Omental fat pad (tissue), 3 donors: ENCODE measurements at regions not wholly inside any gene's neighbourhood (a gene's known extent, or its start where the extent isn't known, plus 50 kb on each side); places are given as distances from the start of the nearest gene placed in this dataset.

ENCODE experiments used
- ATAC-seq: fragments of 150-250 bp; one replicate; pipeline ENCODE4 v1.9.1; 2016; ENCODE audit warnings: mild to moderate bottlenecking, moderate library complexity; ENCODE audit not compliant: low FRiP score
- DNase-seq: peaks from one replicate; pipeline ENCODE4 v3.0.0-alpha.2; 2019; ENCODE audit warnings: low spot score
- CTCF ChIP-seq, 3 donors: fragments of 450-650 bp; IDR thresholded peaks; one replicate each; pipeline ENCODE4 v1.5.1; 2016 to 2017; ENCODE audit warnings: antibody characterized with exemption in 3 of 3, mild to moderate bottlenecking in 3 of 3, moderate library complexity in 2 of 3

- ATAC-seq: no peak
- DNase-seq: no peak
- no peak for TF ChIP-seq CTCF (IDR thresholded peaks at IDR 0.05)
These were observed 296.0 kb upstream of the ADAMTS9 start for GRCh38 chr3:64983583-64984359.

DNA sequence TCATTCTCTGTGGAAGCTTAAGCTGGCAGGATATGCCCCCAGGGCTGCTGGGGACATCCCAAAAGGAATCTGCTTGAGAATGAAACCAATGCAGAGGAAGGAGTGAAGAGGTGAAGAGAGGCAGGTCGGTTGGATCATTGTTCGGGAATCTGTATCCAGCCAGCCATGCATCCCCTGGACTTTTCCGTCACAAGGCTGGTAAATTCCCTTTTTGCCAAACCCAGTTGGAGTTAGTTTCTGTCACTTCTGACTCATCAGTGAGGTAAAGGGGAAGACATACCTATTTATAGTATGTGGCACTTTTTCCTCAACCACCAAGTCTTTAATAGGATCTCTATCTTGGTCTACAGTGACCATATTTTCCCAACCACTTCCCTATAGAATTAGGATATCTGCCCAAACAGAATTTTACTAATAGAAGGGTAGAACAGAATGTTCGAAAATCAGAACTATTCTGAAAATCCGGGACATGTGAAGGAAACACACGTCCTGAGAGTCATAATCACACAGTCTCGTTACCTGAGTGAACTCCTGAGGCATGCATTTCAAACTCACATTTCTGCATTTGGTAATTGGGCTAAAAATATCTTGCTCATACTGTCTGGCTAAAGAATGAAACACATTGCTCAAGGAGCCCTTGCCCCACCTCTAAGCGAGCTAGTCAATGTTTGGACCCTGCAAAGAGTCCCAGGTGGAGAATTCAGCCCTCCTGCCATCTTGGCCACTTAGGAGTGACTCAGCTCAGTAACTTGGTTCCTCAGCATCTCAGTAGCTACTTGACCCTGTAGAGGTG lies 289.7 kb upstream of the ADAMTS9 start:
- TF ChIP-seq CTCF (IDR thresholded peaks at IDR 0.05): no peak
- ATAC-seq (no peak), DNase-seq (no peak)

DNA sequence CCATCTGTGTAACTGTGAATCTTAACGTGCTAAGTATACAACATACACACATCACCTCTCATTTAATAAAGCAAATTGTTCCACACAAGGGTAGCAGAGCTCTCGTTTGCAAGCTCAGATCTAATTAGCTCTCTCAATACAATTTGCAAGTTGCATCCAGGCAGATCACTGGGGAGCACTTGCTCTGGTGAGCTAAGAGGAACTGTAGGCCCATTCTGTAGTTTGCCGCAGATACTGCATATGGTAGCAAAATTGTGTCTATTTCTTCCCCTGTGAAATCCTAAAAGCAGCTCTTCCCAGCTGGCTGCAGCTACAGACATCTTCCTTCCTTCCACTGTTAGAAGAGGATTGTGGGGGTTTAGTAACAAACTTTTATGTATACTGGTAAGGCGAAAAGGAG lies 288.7 kb upstream of the ADAMTS9 start:
- no peak for DNase-seq
- no peak for ATAC-seq
- TF ChIP-seq CTCF (IDR thresholded peaks at IDR 0.05): no peak

DNA sequence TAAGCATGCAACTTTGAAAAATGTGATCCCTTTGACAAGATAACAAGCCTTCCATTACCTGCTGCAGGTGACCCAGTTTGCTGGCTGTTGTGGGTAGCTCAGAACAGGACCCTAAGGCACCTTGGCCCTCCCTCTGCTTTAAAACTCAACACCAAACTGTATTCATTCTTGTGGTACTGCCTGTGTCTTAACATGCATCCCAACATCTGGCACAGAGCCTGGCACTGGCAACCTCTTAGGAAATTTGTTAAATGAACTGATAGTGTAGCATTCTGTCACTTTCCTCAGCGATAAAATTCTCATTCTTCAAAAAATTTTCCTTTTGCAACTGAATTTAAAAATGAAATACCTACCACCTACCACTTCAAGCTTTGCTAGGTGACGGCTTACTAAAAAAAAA lies 287.3 kb upstream of the ADAMTS9 start:
- ATAC-seq: no peak
- DNase-seq: no peak

GRCh38 chr3:64974401-64974800 lies 286.6 kb upstream of the ADAMTS9 start:
- DNase-seq (no peak), ATAC-seq (no peak)
- no peak for TF ChIP-seq CTCF (IDR thresholded peaks at IDR 0.05)

More for the DNA sequence above, 287.3 kb upstream of the ADAMTS9 start:
- no peak for TF ChIP-seq CTCF (IDR thresholded peaks at IDR 0.05)

DNA sequence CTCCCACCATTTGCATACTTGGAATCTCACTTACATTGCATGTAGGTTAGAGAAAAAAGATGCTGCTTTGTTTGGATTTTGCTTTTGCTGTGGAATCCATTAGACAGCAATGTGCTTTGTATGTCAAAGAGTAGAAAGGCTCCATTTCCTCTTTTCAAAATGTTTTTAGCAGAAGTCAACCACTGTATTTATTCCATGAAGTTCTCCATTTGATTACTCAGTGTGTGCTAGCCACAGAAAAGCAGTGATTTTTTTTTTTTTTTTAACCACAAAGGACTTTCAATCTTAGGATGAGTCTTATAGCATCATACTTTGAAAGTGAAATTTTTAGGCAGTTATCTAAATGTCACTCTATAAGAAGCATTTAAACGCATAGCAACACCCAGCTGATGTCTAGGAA lies 285.0 kb upstream of the ADAMTS9 start:
- no peak for DNase-seq
- TF ChIP-seq CTCF (IDR thresholded peaks at IDR 0.05): no peak
- ATAC-seq: no peak
